ENCODE measurements at regions not wholly inside any gene's neighbourhood (a gene's known extent, or its start where the extent isn't known, plus 50 kb on each side); places are given as distances from the start of the nearest gene placed in this dataset.
A peak's percentile ranks its signal among the peaks of the same experiment; 100 is the strongest.

DNA sequence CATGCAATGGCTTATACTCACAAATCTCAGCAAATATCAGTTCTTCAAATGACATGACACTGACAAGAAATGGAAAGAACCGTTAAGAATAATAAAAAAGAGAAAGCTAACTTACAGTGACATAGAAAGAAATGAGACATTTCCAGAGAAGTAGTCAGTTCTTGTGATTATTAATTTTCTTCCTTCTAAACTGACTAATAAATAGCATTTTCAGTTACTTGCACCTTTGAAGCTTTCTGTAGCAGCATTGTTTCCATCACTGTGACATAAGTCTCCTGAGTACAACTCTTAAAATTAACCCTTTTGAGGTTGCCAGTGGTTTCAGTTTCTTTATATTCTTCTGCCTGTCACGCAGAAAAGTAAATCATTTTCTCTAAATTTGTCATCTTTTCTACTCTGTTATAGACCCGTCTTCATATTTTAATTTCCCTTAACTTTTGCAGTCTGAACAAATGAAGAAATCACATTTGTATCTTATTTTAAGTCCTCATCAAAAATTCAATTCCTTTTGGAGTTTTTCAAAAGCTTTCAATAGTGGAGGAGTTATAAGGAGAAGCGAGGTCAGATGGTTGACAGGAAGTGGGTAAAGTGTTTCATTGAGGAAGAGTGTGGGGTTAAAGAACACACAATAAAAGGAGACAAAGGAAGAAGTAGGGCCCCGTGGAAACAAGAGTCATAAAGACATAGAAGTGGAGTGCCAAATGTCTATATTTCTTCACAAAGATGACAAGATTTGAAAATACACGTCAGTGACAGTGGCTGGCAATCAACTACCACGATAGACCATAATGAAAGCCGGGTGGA, 57.9 kb upstream of the S1PR1 start:
- no peaks in the 10 kb centered on the region for H3K9me3 ChIP-seq

DNA sequence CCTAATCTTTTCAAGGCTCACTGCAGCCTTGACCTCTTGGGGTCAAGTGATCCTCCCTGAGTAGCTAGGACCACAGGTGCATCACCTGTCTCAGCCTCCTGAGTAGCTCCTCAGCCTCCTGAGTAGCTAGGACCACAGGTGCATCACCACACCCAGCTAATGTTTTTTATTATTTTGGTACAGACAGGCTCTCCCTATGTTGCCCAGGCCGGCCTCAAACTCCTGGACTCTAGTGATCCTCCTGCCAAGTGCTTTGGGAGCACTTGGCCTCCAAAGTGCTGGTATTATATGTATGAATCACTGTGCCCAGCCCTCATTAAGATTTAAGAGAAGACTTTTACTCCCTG, 58.5 kb upstream of the S1PR1 start:
- H3K27me3 ChIP-seq (replicated peaks in 1 of 7) = no peaks in the 10 kb centered on the region
- DNase-seq = no peak
- H3K9me3 ChIP-seq = no peaks in the 10 kb centered on the region
- intact Hi-C loops (cut with DNase I; ENCODE audit: low total_unique reads) = no loop called here
- H3K4me3 ChIP-seq = no peak overlapping the region
- no peaks in the 10 kb centered on the region for H3K36me3 ChIP-seq
- peak overlapping the region in 1 of 8 donors; percentile 2 for H3K27ac ChIP-seq
- 61 to 96% (median 81%) methylated on average over 1 of the region's 1 CpG for WGBS, 5 donors
- TF ChIP-seq POLR2AphosphoS5 (IDR thresholded peaks at IDR 0.05) = no peak
- no peak for TF ChIP-seq POLR2A (IDR thresholded peaks at IDR 0.05)
- TF ChIP-seq, protein P1, sequence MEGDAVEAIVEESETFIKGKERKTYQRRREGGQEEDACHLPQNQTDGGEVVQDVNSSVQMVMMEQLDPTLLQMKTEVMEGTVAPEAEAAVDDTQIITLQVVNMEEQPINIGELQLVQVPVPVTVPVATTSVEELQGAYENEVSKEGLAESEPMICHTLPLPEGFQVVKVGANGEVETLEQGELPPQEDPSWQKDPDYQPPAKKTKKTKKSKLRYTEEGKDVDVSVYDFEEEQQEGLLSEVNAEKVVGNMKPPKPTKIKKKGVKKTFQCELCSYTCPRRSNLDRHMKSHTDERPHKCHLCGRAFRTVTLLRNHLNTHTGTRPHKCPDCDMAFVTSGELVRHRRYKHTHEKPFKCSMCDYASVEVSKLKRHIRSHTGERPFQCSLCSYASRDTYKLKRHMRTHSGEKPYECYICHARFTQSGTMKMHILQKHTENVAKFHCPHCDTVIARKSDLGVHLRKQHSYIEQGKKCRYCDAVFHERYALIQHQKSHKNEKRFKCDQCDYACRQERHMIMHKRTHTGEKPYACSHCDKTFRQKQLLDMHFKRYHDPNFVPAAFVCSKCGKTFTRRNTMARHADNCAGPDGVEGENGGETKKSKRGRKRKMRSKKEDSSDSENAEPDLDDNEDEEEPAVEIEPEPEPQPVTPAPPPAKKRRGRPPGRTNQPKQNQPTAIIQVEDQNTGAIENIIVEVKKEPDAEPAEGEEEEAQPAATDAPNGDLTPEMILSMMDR (IDR thresholded peaks at IDR 0.05 in 8 of 11, conservative IDR thresholded peaks at IDR 0.05 in 3 of 11) = no peak
- H3K4me1 ChIP-seq = peaks cover 5 to 20% (median 11%) of the 10 kb centered on the region in 6 donors

More for the DNA sequence above, 57.9 kb upstream of the S1PR1 start:
- Histone ChIP-seq H3K27me3 (replicated peaks in 1 of 7) (no peaks in the 10 kb centered on the region), H3K36me3 (no peaks in the 10 kb centered on the region), H3K4me3 (no peak overlapping the region), H3K4me1 (peaks cover 5 to 20% (median 11%) of the 10 kb centered on the region in 6 donors), H3K27ac (peak overlapping the region in 4 of 8 donors; percentile 1 to 35 (median 14))
- intact Hi-C loops (cut with DNase I; ENCODE audit: low total_unique reads) = no loop called here
- TF ChIP-seq POLR2A (IDR thresholded peaks at IDR 0.05) = no peak
- 30 to 42% (median 34%) methylated on average over 8 of the region's 8 CpGs for WGBS, 5 donors
- no peak for DNase-seq

DNA sequence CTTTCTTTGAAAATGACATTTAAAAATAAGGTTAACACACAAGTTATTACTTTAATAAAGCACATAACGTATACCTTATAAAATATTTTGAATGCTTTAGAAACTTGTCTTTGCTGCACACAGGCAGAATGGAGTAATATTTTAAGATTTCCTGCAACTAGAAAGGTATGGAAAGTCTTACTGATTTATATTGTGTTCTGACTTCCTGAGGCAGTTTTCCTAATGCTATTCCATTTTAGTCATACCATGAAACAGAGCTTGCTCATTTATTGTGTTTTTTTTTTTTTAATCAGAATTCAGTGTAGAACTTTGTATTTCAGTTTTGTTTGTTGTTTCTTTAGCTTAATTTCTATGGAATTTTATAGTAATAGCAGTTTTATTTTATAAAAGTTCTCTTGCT, 60.9 kb upstream of the S1PR1 start:
- Histone ChIP-seq H3K36me3 (no peaks in the 10 kb centered on the region), H3K27me3 (replicated peaks in 1 of 7) (no peaks in the 10 kb centered on the region), H3K4me1 (peaks cover 5 to 20% (median 11%) of the 10 kb centered on the region in 6 donors), H3K9me3 (no peaks in the 10 kb centered on the region), H3K27ac (no peak overlapping the region), H3K4me3 (no peak overlapping the region)
- 85 to 93% (median 87%) methylated on average over 1 of the region's 1 CpG for WGBS, 5 donors
- intact Hi-C loops (cut with DNase I; ENCODE audit: low total_unique reads) = no loop called here
- no peak for TF ChIP-seq POLR2AphosphoS5 (IDR thresholded peaks at IDR 0.05)
- TF ChIP-seq, protein P1 (IDR thresholded peaks at IDR 0.05 in 8 of 11, conservative IDR thresholded peaks at IDR 0.05 in 3 of 11) = no peak
- TF ChIP-seq POLR2A (IDR thresholded peaks at IDR 0.05) = no peak
- DNase-seq = no peak

DNA sequence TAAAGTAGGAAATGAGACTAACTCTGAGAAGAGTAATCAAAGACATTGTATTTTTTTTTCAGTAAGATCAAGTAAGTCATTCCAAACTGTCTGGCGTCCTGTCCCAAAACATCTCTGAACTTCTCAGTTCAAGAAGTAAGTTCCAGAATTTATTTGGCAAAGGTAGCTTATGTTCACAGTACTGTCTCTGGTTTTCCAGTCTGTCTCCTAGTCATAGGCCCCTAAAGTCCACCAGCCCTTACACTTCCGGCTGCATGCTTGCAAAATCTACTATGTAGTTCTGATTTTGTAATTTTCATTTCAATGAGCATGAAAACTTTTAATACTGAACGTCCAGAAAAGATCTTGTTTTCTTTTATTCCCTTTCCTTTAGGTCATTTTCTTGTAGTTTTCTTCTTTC, 61.4 kb upstream of the S1PR1 start:
- Histone ChIP-seq H3K36me3 (no peaks in the 10 kb centered on the region), H3K9me3 (no peaks in the 10 kb centered on the region), H3K4me1 (peaks cover 5 to 20% (median 11%) of the 10 kb centered on the region in 6 donors), H3K4me3 (no peak overlapping the region), H3K27me3 (replicated peaks in 1 of 7) (no peaks in the 10 kb centered on the region), H3K27ac (no peak overlapping the region)
- no peak for DNase-seq
- WGBS, 5 donors = 59 to 75% (median 68%) methylated on average over 3 of the region's 3 CpGs
- TF ChIP-seq POLR2A (IDR thresholded peaks at IDR 0.05) (no peak), POLR2AphosphoS5 (IDR thresholded peaks at IDR 0.05) (no peak)
- TF ChIP-seq, protein P1 (IDR thresholded peaks at IDR 0.05 in 8 of 11, conservative IDR thresholded peaks at IDR 0.05 in 3 of 11) = no peak
- intact Hi-C loops (cut with DNase I; ENCODE audit: low total_unique reads) = no loop called here
